CD4-positive, alpha-beta T cell treated with Interleukin-6 for 4 hours (primary cell): ENCODE measurements at regions not wholly inside any gene's neighbourhood (a gene's known extent, or its start where the extent isn't known, plus 50 kb on each side); places are given as distances from the start of the nearest gene placed in this dataset.
"Not testable (repeated sequence)": the region's sequence is repeated elsewhere in the genome, so short reads cannot be mapped to it uniquely, and the experiment has no call there.

Experiments used
- DNase-seq: peaks from one replicate; pipeline ENCODE4 v3.0.0-alpha.2; 2020; ENCODE audit warnings: mixed read lengths

GRCh38 chr10:36488579-36488978 is 636.8 kb upstream of the ANKRD30A start:
- no peak for DNase-seq

GRCh38 chr10:36479073-36479472 is 646.3 kb upstream of the ANKRD30A start:
- no peak for DNase-seq

GRCh38 chr10:36476399-36476798 is 649.0 kb upstream of the ANKRD30A start:
- no peak for DNase-seq

- no peak for DNase-seq
These were observed 649.7 kb upstream of the ANKRD30A start for GRCh38 chr10:36475746-36476145.

GRCh38 chr10:36474456-36474855 is 650.9 kb upstream of the ANKRD30A start:
- no peak for DNase-seq

GRCh38 chr10:36473122-36473521 is 652.3 kb upstream of the ANKRD30A start:
- no peak for DNase-seq

GRCh38 chr10:36469585-36469984 is 655.8 kb upstream of the ANKRD30A start:
- DNase-seq, result no peak

- no peak for DNase-seq
These were observed 656.8 kb upstream of the ANKRD30A start for GRCh38 chr10:36468620-36469019.

- DNase-seq, result no peak
These were observed 659.6 kb upstream of the ANKRD30A start for GRCh38 chr10:36465604-36466379.

- DNase-seq, result no peak
These were observed 661.1 kb upstream of the ANKRD30A start for GRCh38 chr10:36464291-36464690.

- DNase-seq, result no peak
These were observed 662.0 kb upstream of the ANKRD30A start for GRCh38 chr10:36463390-36463789.

GRCh38 chr10:36462194-36462593 is 663.2 kb upstream of the ANKRD30A start:
- no peak for DNase-seq

GRCh38 chr10:36458437-36458836 is 667.0 kb upstream of the ANKRD30A start:
- DNase-seq, result not testable (repeated sequence)

- DNase-seq, result no peak
These were observed 667.6 kb upstream of the ANKRD30A start for GRCh38 chr10:36457751-36458150.

GRCh38 chr10:36455526-36456133 is 669.8 kb upstream of the ANKRD30A start:
- no peak for DNase-seq

- no peak for DNase-seq
These were observed 672.5 kb upstream of the ANKRD30A start for GRCh38 chr10:36452851-36453250.

GRCh38 chr10:36451391-36451970 is 673.9 kb upstream of the ANKRD30A start:
- DNase-seq, result no peak

GRCh38 chr10:36450380-36450779 is 675.0 kb upstream of the ANKRD30A start:
- no peak for DNase-seq

GRCh38 chr10:36448760-36449691 is 676.4 kb upstream of the ANKRD30A start:
- no peak for DNase-seq

- no peak for DNase-seq
These were observed 678.5 kb upstream of the ANKRD30A start for GRCh38 chr10:36446881-36447280.

GRCh38 chr10:36443233-36443632 is 682.2 kb upstream of the ANKRD30A start:
- no peak for DNase-seq

- DNase-seq, result no peak
These were observed 683.8 kb upstream of the ANKRD30A start for GRCh38 chr10:36441557-36441956.

GRCh38 chr10:36440539-36440938 is 684.9 kb upstream of the ANKRD30A start:
- no peak for DNase-seq
